Stimulated activated CD4-positive, alpha-beta T cell treated with anti-CD3 and anti-CD28 coated beads, Interleukin-12 subunit alpha, Interleukin-12 subunit beta, amount 100 ng/mL, for 4 hours (primary cell): ENCODE measurements at regions not wholly inside any gene's neighbourhood (a gene's known extent, or its start where the extent isn't known, plus 50 kb on each side); places are given as distances from the start of the nearest gene placed in this dataset.

ENCODE experiments used
- DNase-seq: peaks from one replicate; pipeline ENCODE4 v3.0.0-alpha.2; 2020

GRCh38 chr2:76314271-76315020, 603.7 kb upstream of the GCFC2 start:
- DNase-seq, result no peak

GRCh38 chr2:76312236-76312635, 601.5 kb upstream of the GCFC2 start:
- DNase-seq, result no peak

GRCh38 chr2:76311728-76312127, 601.0 kb upstream of the GCFC2 start:
- DNase-seq, result no peak

GRCh38 chr2:76310894-76311633, 600.3 kb upstream of the GCFC2 start:
- DNase-seq, result no peak

GRCh38 chr2:76307495-76307894, 596.8 kb upstream of the GCFC2 start:
- DNase-seq, result no peak

- no peak for DNase-seq
These were observed 587.3 kb upstream of the GCFC2 start for GRCh38 chr2:76298041-76298440.

- DNase-seq, result no peak
These were observed 585.7 kb upstream of the GCFC2 start for GRCh38 chr2:76296438-76296837.

GRCh38 chr2:76295762-76296161, 585.0 kb upstream of the GCFC2 start:
- DNase-seq, result no peak

GRCh38 chr2:76288598-76288997, 577.9 kb upstream of the GCFC2 start:
- DNase-seq, result no peak

GRCh38 chr2:76288146-76288545, 577.4 kb upstream of the GCFC2 start:
- no peak for DNase-seq

- DNase-seq, result no peak
These were observed 572.6 kb upstream of the GCFC2 start for GRCh38 chr2:76283350-76283749.

GRCh38 chr2:76281156-76281841, 570.6 kb upstream of the GCFC2 start:
- DNase-seq, result no peak

- DNase-seq, result no peak
These were observed 570.0 kb upstream of the GCFC2 start for GRCh38 chr2:76280686-76281085.

GRCh38 chr2:76279142-76279541, 568.4 kb upstream of the GCFC2 start:
- DNase-seq, result no peak

GRCh38 chr2:76275788-76276187, 565.1 kb upstream of the GCFC2 start:
- no peak for DNase-seq

- no peak for DNase-seq
These were observed 564.0 kb upstream of the GCFC2 start for GRCh38 chr2:76274676-76275075.

GRCh38 chr2:76274160-76274559, 563.4 kb upstream of the GCFC2 start:
- no peak for DNase-seq

GRCh38 chr2:76270096-76270710, 559.5 kb upstream of the GCFC2 start:
- DNase-seq, result no peak

GRCh38 chr2:76268902-76269620, 558.3 kb upstream of the GCFC2 start:
- DNase-seq, result no peak

GRCh38 chr2:76268484-76268883, 557.8 kb upstream of the GCFC2 start:
- DNase-seq, result no peak

GRCh38 chr2:76257802-76258201, 547.1 kb upstream of the GCFC2 start:
- DNase-seq, result no peak

- no peak for DNase-seq
These were observed 545.9 kb upstream of the GCFC2 start for GRCh38 chr2:76256458-76257088.
